HEK293 (cell line): ENCODE measurements at regions not wholly inside any gene's neighbourhood (a gene's known extent, or its start where the extent isn't known, plus 50 kb on each side); places are given as distances from the start of the nearest gene placed in this dataset.

ENCODE experiments used
- CTCF ChIP-seq: fragments of 450-650 bp; formaldehyde crosslinking; IDR thresholded peaks from 2 replicates; pipeline ENCODE4 v1.5.1; 2016; ENCODE audit warnings: missing biosample characterization, missing genetic modification characterization
- ELK4 ChIP-seq: IDR thresholded peaks from 2 replicates; pipeline ENCODE4 v1.6.1; 2011; ENCODE audit warnings: mild to moderate bottlenecking, low read depth, low read length, borderline replicate concordance
- KLF1 ChIP-seq: fragments of 450-650 bp; formaldehyde crosslinking; IDR thresholded peaks from 2 replicates; pipeline ENCODE4 v1.5.1; 2016; ENCODE audit warnings: missing biosample characterization, missing genetic modification characterization
- MEIS1 ChIP-seq: sonication (generic); formaldehyde crosslinking; IDR thresholded peaks from 2 replicates; pipeline ENCODE4 v1.8.1; 2022; ENCODE audit warnings: missing genetic modification reagents, mild to moderate bottlenecking, borderline replicate concordance
- ZFP37 ChIP-seq: fragments of 450-650 bp; formaldehyde crosslinking; IDR thresholded peaks from 2 replicates; pipeline ENCODE4 v1.5.1; 2016; ENCODE audit warnings: missing biosample characterization, missing genetic modification characterization
- ZNF26 ChIP-seq: fragments of 450-650 bp; formaldehyde crosslinking; IDR thresholded peaks from 2 replicates; pipeline ENCODE4 v1.5.1; 2016; ENCODE audit warnings: missing biosample characterization, missing genetic modification characterization
- ZNF292 ChIP-seq: fragments of 450-650 bp; formaldehyde crosslinking; IDR thresholded peaks from 2 replicates; pipeline ENCODE4 v1.5.1; 2016; ENCODE audit warnings: low read depth, missing biosample characterization, missing genetic modification characterization, borderline replicate concordance
- ZNF549 ChIP-seq: fragments of 450-650 bp; IDR thresholded peaks from 2 replicates; pipeline ENCODE4 v1.5.1; 2018; ENCODE audit warnings: missing biosample characterization, missing genetic modification characterization, mild to moderate bottlenecking, inconsistent platforms, moderate library complexity
- ZNF707 ChIP-seq: fragments of 450-650 bp; formaldehyde crosslinking; IDR thresholded peaks from 2 replicates; pipeline ENCODE4 v1.5.1; 2016; ENCODE audit warnings: missing biosample characterization, missing genetic modification characterization

- TF ChIP-seq CTCF (tag by site-specific recombination): no peak
- no peak for TF ChIP-seq ZFP37 (tag by site-specific recombination)
- no peak for TF ChIP-seq ZNF26 (tag by site-specific recombination)
- TF ChIP-seq ELK4: no peak
- TF ChIP-seq MEIS1 (CRISPR knock-in tag): no peak
- TF ChIP-seq ZNF707: no peak
- no peak for TF ChIP-seq ZNF292 (tag by site-specific recombination)
- no peak for TF ChIP-seq KLF1 (tag by site-specific recombination)
- TF ChIP-seq ZNF549: no peak
Measured at GRCh38 chr5:168128111-168128510, 163.3 kb upstream of the WWC1 start.
